OCI-LY3 (cell line): ENCODE measurements at regions not wholly inside any gene's neighbourhood (a gene's known extent, or its start where the extent isn't known, plus 50 kb on each side); places are given as distances from the start of the nearest gene placed in this dataset.

Experiments used
- H2AFZ ChIP-seq: fragments of 200-600, 300-600 bp; shearing (Covaris generic); 2 replicates; pipeline ENCODE4 v1.6.0; 2014; ENCODE audit warnings: antibody characterized with exemption, low read depth, low read length
- H3K27ac ChIP-seq: fragments of 200-600, 300-600 bp; sonication (generic); 2 replicates; pipeline ENCODE4 v1.5.1; 2014; ENCODE audit warnings: mild to moderate bottlenecking, low read length, moderate library complexity, mixed read lengths
- H3K27me3 ChIP-seq: fragments of 200-600, 300-600 bp; sonication (generic); 2 replicates; pipeline ENCODE4 v1.6.1; 2014; ENCODE audit warnings: low read depth, low read length, mixed read lengths
- H3K36me3 ChIP-seq: fragments of 200-600, 300-600 bp; sonication (generic); replicated peaks from 2 replicates; pipeline ENCODE3; 2014; ENCODE audit warnings: low read depth, low read length, mixed read lengths
- H3K4me1 ChIP-seq: fragments of 300-600, 200-600 bp; sonication (generic); 2 replicates; pipeline ENCODE4 v1.6.1; 2014; ENCODE audit warnings: low read length, mixed read lengths
- H3K4me2 ChIP-seq: fragments of 200-600, 300-600 bp; sonication (generic); 2 replicates; pipeline ENCODE4 v1.6.1; 2014; ENCODE audit warnings: low read length, mixed read lengths
- H3K4me3 ChIP-seq: fragments of 300-600, 200-600 bp; sonication (generic); 2 replicates; pipeline ENCODE4 v1.5.1; 2014; ENCODE audit warnings: antibody characterized with exemption, mild to moderate bottlenecking, low read length, moderate library complexity
- H3K79me2 ChIP-seq: fragments of 300-600, 200-600 bp; shearing (Covaris generic); 2 replicates; pipeline ENCODE4 v1.6.1; 2014; ENCODE audit warnings: mild to moderate bottlenecking, low read length, mixed read lengths
- H3K9ac ChIP-seq: fragments of 300-600, 200-600 bp; shearing (Covaris generic); 2 replicates; pipeline ENCODE4 v1.6.0; 2014; ENCODE audit warnings: mild to moderate bottlenecking, low read length, moderate library complexity
- H3K9me3 ChIP-seq: fragments of 200-600, 300-600 bp; shearing (Covaris generic); 2 replicates; pipeline ENCODE4 v1.6.1; 2014; ENCODE audit warnings: low read length, mixed read lengths; ENCODE audit not compliant: insufficient read depth
- H4K20me1 ChIP-seq: fragments of 200-600, 300-600 bp; sonication (generic); 2 replicates; pipeline ENCODE4 v1.6.1; 2016; ENCODE audit warnings: low read length, mixed read lengths; ENCODE audit not compliant: insufficient read depth
- EZH2phosphoT487 ChIP-seq: fragments of 200-600 bp; shearing (Covaris generic); IDR thresholded peaks from 2 replicates; pipeline ENCODE4 v1.6.1; 2018; ENCODE audit warnings: antibody characterized with exemption, mixed run types, low read depth
- TF ChIP-seq, protein P1 (sequence below): fragments of 200-600, 300-600 bp; sonication (generic); IDR thresholded peaks from 2 replicates; pipeline ENCODE4 v1.5.1; 2014; ENCODE audit warnings: antibody characterized with exemption, low read length, low read depth

GRCh38 chr3:78130741-78131290, 1090.9 kb downstream of the ROBO2 start:
- peak overlapping the region; percentile 85 for H3K27ac ChIP-seq
- H2AFZ ChIP-seq: peak overlapping the region; percentile 49; the same call in 1 of the 2 replicates
- H4K20me1 ChIP-seq: no peaks in the 10 kb centered on the region
- TF ChIP-seq EZH2phosphoT487: no peak
- TF ChIP-seq, protein P1, sequence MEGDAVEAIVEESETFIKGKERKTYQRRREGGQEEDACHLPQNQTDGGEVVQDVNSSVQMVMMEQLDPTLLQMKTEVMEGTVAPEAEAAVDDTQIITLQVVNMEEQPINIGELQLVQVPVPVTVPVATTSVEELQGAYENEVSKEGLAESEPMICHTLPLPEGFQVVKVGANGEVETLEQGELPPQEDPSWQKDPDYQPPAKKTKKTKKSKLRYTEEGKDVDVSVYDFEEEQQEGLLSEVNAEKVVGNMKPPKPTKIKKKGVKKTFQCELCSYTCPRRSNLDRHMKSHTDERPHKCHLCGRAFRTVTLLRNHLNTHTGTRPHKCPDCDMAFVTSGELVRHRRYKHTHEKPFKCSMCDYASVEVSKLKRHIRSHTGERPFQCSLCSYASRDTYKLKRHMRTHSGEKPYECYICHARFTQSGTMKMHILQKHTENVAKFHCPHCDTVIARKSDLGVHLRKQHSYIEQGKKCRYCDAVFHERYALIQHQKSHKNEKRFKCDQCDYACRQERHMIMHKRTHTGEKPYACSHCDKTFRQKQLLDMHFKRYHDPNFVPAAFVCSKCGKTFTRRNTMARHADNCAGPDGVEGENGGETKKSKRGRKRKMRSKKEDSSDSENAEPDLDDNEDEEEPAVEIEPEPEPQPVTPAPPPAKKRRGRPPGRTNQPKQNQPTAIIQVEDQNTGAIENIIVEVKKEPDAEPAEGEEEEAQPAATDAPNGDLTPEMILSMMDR: no peak
- H3K4me1 ChIP-seq: peaks cover 42% of the 10 kb centered on the region
- peaks cover 47% of the 10 kb centered on the region for H3K36me3 ChIP-seq
- H3K27me3 ChIP-seq: no peaks in the 10 kb centered on the region
- peak overlapping the region; percentile 49 for H3K9ac ChIP-seq
- H3K4me2 ChIP-seq: peak overlapping the region; percentile 57
- H3K4me3 ChIP-seq: peak overlapping the region; percentile 29
- H3K79me2 ChIP-seq: no peaks in the 10 kb centered on the region
- peaks cover 22% of the 10 kb centered on the region; the same call in 1 of the 2 replicates for H3K9me3 ChIP-seq

DNA sequence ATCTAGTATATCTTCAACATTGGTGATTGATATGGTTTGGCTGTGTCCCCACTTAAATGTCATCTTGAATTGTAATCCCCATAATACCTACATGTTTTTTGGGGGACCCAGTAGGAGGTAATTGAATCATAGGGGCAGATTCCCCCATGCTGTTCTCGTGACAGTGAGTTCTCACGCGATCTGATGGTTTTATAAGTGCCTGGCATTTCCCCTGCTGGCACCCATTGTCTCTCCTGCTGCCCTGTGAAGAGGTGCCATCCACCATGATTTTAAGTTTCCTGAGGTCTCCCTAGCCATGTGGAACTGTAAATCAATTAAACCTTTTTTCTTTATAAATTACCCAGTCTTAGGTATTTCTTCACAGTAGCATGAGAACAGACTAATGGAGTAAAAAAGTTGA, 1094.6 kb downstream of the ROBO2 start:
- H2AFZ ChIP-seq: no peak overlapping the region
- no peak for TF ChIP-seq EZH2phosphoT487
- TF ChIP-seq, protein P1: no peak
- no peak overlapping the region for H3K9ac ChIP-seq
- H3K4me1 ChIP-seq: peaks cover 38% of the 10 kb centered on the region
- no peak overlapping the region for H3K4me3 ChIP-seq
- H3K36me3 ChIP-seq: peaks cover 20% of the 10 kb centered on the region
- no peaks in the 10 kb centered on the region for H4K20me1 ChIP-seq
- no peaks in the 10 kb centered on the region for H3K79me2 ChIP-seq
- H3K9me3 ChIP-seq: peaks cover 3% of the 10 kb centered on the region; the same call in 1 of the 2 replicates
- H3K4me2 ChIP-seq: no peak overlapping the region
- no peaks in the 10 kb centered on the region for H3K27me3 ChIP-seq
- no peak overlapping the region for H3K27ac ChIP-seq

- Histone ChIP-seq H2AFZ (no peak overlapping the region), H3K9me3 (no peaks in the 10 kb centered on the region)
Measured at GRCh38 chr3:78139166-78139565, 1099.3 kb downstream of the ROBO2 start.

DNA sequence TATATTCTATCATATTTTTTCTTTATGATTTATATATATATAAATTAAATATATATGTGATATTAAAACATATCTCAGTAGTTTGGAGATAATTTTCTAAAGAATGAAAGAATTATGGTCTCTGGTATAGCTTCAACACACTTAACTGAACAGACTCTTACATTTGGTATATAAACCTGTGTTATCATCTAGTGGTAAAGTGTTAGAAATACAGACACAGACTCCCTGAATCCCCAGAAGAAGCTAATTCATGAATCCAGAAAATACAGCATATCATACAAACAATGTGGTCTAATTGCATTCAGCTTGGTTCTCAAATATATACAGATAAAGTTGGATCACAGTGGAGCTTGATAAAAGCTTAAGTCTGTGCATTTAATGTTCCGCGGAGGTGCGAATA, 1100.4 kb downstream of the ROBO2 start:
- H3K27ac ChIP-seq: no peak overlapping the region
- no peaks in the 10 kb centered on the region for H4K20me1 ChIP-seq
- H3K27me3 ChIP-seq: no peaks in the 10 kb centered on the region
- H3K4me2 ChIP-seq: no peak overlapping the region
- no peak overlapping the region for H3K4me3 ChIP-seq
- no peaks in the 10 kb centered on the region for H3K9me3 ChIP-seq
- no peak overlapping the region for H2AFZ ChIP-seq
- no peaks in the 10 kb centered on the region for H3K79me2 ChIP-seq
- TF ChIP-seq, protein P1: peak; percentile 11; the same call in 1 of the 2 replicates
- no peak for TF ChIP-seq EZH2phosphoT487
- peaks cover 4% of the 10 kb centered on the region; the same call in 1 of the 2 replicates for H3K4me1 ChIP-seq
- no peaks in the 10 kb centered on the region for H3K36me3 ChIP-seq
- H3K9ac ChIP-seq: no peak overlapping the region

More at GRCh38 chr3:78139166-78139565, 1099.3 kb downstream of the ROBO2 start:
- no peaks in the 10 kb centered on the region for H3K79me2 ChIP-seq
- no peaks in the 10 kb centered on the region for H4K20me1 ChIP-seq
- H3K27me3 ChIP-seq: no peaks in the 10 kb centered on the region
- H3K9ac ChIP-seq: no peak overlapping the region
- no peak overlapping the region for H3K27ac ChIP-seq
- TF ChIP-seq EZH2phosphoT487: no peak
- TF ChIP-seq, protein P1: no peak
- H3K4me3 ChIP-seq: no peak overlapping the region
- no peaks in the 10 kb centered on the region for H3K36me3 ChIP-seq
- no peak overlapping the region for H3K4me2 ChIP-seq
- peaks cover 4% of the 10 kb centered on the region; the same call in 1 of the 2 replicates for H3K4me1 ChIP-seq
